ENCODE measurements at regions not wholly inside any gene's neighbourhood (a gene's known extent, or its start where the extent isn't known, plus 50 kb on each side); places are given as distances from the start of the nearest gene placed in this dataset.

GRCh38 chr15:70336425-70337009 is 238.8 kb upstream of the TLE3 start:
- intact Hi-C loops (cut with DNase I): no loop called here

GRCh38 chr15:70334286-70334685 is 236.6 kb upstream of the TLE3 start:
- Histone ChIP-seq H3K36me3 (replicated peaks in 1 of 2) (no peaks in the 10 kb centered on the region), H3K9me3 (replicated peaks in 1 of 3) (peaks cover 0 to 8% (median 0%) of the 10 kb centered on the region in 3 donors), H3K27me3 (no peaks in the 10 kb centered on the region), H3K4me1 (replicated peaks in 1 of 2) (peaks cover 0 to under 1% of the 10 kb centered on the region in 2 donors), H3K27ac (no peak overlapping the region), H3K4me3 (no peak overlapping the region)
- DNase-seq: no peak
- intact Hi-C loops (cut with DNase I): no loop called here
- TF ChIP-seq POLR2A (IDR thresholded peaks at IDR 0.05) (no peak), CTCF (IDR thresholded peaks at IDR 0.05) (no peak)
- WGBS, 4 donors: 93 to 97% (median 94%) methylated on average over 5 of the region's 5 CpGs

More at GRCh38 chr15:70336425-70337009, 238.8 kb upstream of the TLE3 start:
- H3K4me3 ChIP-seq: no peak overlapping the region
- H3K27ac ChIP-seq: no peak overlapping the region
- peak in 1 of 7 donors; percentile 4 for DNase-seq
- no peaks in the 10 kb centered on the region for H3K27me3 ChIP-seq
- 70 to 81% (median 74%) methylated on average over 6 of the region's 6 CpGs for WGBS, 4 donors
- TF ChIP-seq POLR2A (IDR thresholded peaks at IDR 0.05) (no peak), CTCF (IDR thresholded peaks at IDR 0.05) (no peak)
- no peaks in the 10 kb centered on the region for H3K36me3 ChIP-seq (replicated peaks in 1 of 2)
- H3K4me1 ChIP-seq (replicated peaks in 1 of 2): peaks cover 0 to 14% of the 10 kb centered on the region in 2 donors
- peaks cover 0 to 8% (median 0%) of the 10 kb centered on the region in 3 donors for H3K9me3 ChIP-seq (replicated peaks in 1 of 3)

- WGBS, 4 donors: 81 to 83% (median 81%) methylated on average over 8 of the region's 8 CpGs
- DNase-seq: peak in 1 of 7 donors; percentile 27
- H3K27me3 ChIP-seq: no peaks in the 10 kb centered on the region
Measured at GRCh38 chr15:70329179-70329578, 231.5 kb upstream of the TLE3 start.

GRCh38 chr15:70328679-70329115 is 231.0 kb upstream of the TLE3 start:
- Histone ChIP-seq H3K4me1 (replicated peaks in 1 of 2) (peaks cover 0 to 21% of the 10 kb centered on the region in 2 donors), H3K27ac (peak overlapping the region in 1 of 5 donors; percentile 70), H3K9me3 (replicated peaks in 1 of 3) (peaks cover 0 to 1% (median 0%) of the 10 kb centered on the region in 3 donors), H3K4me3 (no peak overlapping the region), H3K36me3 (replicated peaks in 1 of 2) (no peaks in the 10 kb centered on the region), H3K27me3 (no peaks in the 10 kb centered on the region)
- TF ChIP-seq CTCF (IDR thresholded peaks at IDR 0.05) (no peak), POLR2A (IDR thresholded peaks at IDR 0.05) (no peak)
- 58 to 67% (median 63%) methylated on average over 3 of the region's 3 CpGs for WGBS, 4 donors
- DNase-seq: peak in 1 of 7 donors; percentile 15
- intact Hi-C loops (cut with DNase I): no loop called here

More at GRCh38 chr15:70329179-70329578, 231.5 kb upstream of the TLE3 start:
- intact Hi-C loops (cut with DNase I): no loop called here
- no peaks in the 10 kb centered on the region for H3K36me3 ChIP-seq (replicated peaks in 1 of 2)
- TF ChIP-seq CTCF (IDR thresholded peaks at IDR 0.05): no peak
- no peak for TF ChIP-seq POLR2A (IDR thresholded peaks at IDR 0.05)
- peaks cover 0 to 17% of the 10 kb centered on the region in 2 donors for H3K4me1 ChIP-seq (replicated peaks in 1 of 2)
- H3K27ac ChIP-seq: peak overlapping the region in 1 of 5 donors; percentile 21
- H3K4me3 ChIP-seq: no peak overlapping the region
- peaks cover 0 to 6% (median 0%) of the 10 kb centered on the region in 3 donors for H3K9me3 ChIP-seq (replicated peaks in 1 of 3)
